ENCODE measurements at regions not wholly inside any gene's neighbourhood (a gene's known extent, or its start where the extent isn't known, plus 50 kb on each side); places are given as distances from the start of the nearest gene placed in this dataset.
"Not testable (repeated sequence)": the region's sequence is repeated elsewhere in the genome, so short reads cannot be mapped to it uniquely, and the experiment has no call there.

DNA sequence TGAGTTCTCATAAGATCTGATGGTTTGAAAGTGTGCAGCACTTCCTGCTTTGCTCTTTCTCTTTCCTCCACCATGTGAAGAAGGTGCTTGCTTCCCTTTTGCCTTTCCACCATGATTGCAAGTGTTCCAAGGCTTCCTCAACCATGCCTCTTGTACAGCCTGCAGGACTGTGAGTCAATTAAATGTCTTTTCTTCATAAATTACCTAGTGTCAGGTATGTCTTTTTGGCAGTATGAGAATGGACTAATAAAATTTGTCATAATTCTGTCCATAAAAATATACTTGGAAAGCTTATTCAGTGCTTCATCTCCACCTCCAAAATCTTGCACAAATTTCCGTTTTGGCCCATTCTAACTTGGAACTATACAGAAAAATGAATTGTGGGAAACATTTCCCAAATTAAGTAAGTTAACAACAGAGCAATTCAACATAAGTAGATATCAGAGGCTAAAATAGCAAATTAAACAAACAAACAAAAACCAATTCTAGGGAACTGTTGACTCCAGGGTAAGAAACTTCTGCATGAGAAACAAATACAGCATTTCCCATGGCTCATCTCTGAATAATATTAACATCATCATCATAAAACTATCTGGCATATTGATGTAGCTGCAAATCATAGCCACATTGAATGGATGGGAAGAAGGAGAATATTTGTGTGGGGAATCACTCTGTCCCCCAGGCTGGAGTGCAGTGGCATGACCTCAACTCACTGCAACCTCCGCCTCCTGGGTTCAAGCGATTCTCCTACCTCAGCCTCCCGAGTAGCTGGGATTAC lies 459.5 kb upstream of the FAR2 start:
- DNase-seq (ENCODE audit: low spot score) = no peak

DNA sequence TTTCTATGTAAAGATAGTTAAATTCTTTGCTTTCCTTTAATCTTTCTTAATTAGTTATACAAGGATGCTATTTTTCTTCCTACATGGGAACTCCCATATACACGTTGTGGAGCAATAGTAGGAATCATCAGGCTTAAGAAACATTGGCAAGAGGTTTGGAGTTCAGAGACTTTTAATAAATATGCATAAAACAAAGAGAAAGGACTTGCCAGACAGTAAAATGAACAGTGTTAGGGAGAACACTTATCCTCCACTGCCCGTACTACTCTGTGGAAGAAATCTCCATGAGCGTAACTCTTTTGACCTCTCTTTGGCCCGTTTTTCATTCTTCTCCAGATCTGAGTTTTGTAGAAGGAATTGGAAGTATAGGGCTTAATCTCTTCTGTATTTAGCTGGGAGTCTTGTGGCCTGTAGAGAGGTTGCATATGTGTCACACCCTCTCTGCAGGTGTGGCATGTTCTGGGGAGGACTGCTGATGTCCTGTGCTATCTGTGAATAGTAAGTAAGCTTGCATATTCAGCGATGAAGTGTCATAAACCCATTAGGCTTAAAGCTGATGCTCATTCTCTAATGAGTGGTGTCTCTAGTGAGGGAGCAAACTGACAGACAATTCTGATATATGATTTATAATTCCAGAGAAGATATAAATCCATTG lies 455.4 kb upstream of the FAR2 start:
- DNase-seq (ENCODE audit: low spot score) = no peak

DNA sequence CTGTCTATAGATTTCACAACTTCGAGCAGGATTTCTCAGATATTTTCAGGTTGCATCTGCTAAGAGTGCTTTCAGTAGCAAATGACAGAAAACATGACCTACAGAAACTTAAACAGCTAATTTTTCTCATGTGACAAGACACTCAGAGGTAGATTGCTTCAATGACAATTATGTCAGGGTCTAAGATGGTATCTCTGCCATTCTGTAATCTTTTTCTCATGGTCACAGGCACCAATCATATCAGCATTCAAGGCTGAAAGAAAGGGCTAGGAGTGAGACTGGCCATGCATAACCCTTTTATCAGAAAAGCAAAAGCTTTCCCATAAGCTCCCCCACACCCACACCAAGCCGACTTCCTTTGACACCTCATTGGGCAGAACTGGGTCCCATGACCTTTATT lies 450.5 kb upstream of the FAR2 start:
- no peak for DNase-seq (ENCODE audit: low spot score)

DNA sequence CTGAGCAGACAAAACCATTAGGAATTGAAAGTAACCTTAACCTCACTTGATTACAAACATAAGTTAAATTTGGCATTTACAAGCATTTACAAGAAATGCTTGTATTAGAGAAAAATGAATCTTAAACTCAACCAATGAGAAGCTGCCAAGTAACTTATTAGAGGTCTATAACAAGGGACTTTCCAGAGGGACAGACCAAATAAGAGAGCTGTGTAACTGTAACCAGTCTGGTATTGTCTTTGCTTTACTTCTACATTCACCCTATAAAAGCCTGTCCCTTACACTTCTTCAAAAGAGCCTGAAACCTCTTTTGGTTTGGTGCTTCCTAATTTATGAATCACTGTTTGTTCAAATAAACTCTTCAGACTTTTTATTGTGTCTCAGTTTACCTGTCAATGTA lies 450.0 kb upstream of the FAR2 start:
- DNase-seq (ENCODE audit: low spot score) = no peak

- no peak for DNase-seq (ENCODE audit: low spot score)
These were observed 448.9 kb upstream of the FAR2 start for GRCh38 chr12:28700161-28700560.

DNA sequence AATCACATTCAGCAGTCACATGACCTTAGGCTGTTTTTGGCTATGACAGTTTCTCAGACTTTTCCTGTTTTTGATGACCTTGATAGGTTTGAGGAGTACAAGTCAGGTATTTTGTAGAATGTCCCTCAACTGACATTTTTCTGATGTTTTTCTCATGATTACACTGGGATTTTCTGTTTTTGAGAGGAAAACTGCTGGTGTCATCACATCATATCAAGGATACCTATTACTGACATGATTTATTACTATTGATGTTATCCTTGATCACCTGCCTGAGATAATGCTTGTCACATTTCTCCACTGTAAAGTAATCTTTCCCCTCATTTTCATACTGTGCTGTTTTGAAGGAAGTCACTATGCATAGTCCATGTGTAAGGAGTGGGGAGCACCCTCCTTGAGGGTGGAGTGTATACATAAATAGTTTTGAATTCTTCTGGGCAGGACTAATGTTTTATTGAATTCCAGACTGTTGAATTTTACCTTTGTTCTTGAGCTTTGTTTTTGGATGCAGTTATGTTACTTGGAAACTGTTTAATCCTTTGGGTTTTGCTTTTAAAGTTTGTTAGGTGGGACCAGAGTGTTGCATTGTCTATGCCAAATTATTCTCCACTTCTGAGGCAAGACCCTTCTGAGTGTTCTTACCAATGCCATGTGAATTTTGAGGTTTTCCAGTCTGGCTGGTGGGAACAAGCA lies 444.5 kb upstream of the FAR2 start:
- DNase-seq (ENCODE audit: low spot score) = no peak

DNA sequence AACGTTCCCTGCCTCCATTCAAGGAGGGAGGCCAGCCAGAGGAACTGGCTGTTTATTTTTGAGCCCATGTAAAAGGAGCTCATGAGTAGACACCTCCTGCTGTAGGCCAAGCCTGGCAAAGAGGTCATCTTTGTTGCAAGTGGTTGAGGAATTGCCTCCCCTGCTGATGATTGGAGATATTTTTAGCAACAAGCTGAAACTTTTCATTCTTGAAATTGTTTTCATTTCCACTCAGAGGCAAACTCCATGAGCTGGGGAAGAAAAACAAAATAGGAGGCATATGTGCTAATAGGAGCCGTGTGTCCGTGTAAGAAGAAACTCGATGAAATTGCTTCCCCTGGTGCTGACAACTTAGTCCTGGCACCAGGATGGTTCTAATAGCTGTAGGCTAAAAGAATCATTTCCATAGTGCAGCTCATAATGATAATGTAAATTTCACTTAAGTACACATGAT lies 440.1 kb upstream of the FAR2 start:
- no peak for DNase-seq (ENCODE audit: low spot score)

DNA sequence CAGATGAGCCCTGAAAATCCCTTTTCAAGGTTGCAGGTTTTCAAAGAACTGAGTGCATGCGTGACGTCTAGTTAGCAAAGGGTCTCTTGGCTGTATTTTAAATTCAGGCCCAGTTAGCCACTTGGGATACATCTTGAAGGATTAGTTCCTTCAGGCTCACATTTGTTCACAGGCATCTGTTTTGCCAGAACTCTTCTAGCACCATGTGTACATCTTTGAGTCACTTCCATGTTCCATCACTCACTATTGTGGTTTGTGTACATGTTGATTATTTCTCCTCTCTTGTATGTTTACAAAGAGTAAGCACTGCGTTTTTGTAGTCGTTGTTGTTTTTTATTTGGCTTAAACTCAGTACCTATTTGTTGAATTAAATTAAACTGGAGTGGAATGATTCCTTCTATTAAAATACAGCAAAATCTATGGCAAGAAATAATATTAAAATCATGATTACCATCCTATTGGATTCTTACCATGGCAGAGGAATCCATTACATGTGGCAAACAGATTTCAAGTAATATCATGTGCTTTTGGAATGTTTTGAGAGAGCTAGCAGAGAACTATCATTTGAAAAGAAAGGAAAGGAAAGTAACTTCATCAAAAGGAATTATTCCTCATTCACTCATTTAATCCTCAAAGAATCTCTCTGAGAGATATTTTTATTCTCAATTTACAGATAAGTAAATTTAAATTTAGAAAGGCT lies 438.9 kb upstream of the FAR2 start:
- no peak for DNase-seq (ENCODE audit: low spot score)

GRCh38 chr12:28710882-28711281 lies 438.2 kb upstream of the FAR2 start:
- DNase-seq (ENCODE audit: low spot score) = peak; percentile 9

GRCh38 chr12:28711421-28711820 lies 437.7 kb upstream of the FAR2 start:
- no peak for DNase-seq (ENCODE audit: low spot score)

- DNase-seq (ENCODE audit: low spot score) = peak; percentile 52
These were observed 406.3 kb upstream of the FAR2 start for GRCh38 chr12:28742791-28743190.

DNA sequence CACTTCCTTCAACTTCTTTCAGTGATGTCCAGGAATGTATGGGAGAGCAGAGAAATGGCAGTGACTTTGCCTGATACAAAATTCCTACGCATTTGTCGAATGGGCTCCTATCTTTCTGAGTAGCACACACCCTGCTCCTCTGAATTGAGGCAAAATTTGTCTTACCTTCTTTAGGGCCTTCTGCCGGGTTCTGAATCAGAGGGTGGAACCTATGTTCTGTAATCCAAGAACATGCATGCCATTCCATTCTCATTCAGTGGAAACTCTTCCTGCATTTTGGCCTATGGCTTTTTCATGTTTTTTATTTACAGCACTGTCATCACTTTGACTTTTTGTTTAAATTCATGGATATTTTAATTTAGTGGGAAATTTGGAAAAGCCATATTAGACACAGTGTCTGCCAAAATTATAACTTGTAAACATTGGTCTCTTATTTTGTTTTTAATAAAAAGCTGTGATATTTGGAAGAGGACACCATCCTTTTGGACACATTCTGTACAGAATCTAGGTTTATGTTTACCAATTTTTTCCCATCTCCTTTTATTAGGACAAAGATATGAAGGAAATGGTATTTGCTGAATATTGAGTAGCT lies 402.2 kb upstream of the FAR2 start:
- no peak for DNase-seq (ENCODE audit: low spot score)

DNA sequence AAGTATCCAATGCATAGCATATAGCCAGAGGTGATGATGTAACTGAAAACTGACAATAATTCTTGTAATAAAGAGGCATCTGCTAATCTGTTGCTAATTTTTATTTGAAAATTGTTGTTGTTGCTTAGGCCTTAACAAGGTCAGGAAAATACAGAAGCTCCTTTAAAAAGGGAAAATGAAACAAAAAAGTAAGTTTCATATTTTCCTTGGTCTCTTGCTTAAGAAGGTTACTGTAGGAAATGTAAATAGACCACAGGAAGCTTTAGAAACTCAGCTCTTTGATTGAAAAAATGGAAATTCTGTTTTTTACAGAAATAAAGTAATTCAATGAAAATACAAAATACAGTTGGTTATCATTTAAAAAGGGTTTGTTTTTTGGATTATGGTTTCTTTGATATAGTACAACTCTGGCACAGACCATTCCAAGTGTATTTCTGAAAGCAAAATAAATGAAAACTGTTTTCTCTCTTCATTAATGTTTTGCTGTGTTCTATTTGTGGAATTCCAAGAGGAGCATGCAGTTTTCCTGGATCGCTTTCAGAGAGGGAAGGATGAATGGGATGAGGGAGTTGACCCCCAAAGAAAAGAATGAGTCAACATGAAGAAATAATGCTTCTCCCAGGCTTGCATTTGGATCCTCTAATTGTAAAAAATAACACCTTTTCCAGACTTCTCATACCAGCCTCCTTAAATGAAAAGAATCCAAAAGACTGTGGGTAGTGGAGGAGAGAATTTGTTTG lies 398.0 kb upstream of the FAR2 start:
- DNase-seq (ENCODE audit: low spot score) = no peak

DNA sequence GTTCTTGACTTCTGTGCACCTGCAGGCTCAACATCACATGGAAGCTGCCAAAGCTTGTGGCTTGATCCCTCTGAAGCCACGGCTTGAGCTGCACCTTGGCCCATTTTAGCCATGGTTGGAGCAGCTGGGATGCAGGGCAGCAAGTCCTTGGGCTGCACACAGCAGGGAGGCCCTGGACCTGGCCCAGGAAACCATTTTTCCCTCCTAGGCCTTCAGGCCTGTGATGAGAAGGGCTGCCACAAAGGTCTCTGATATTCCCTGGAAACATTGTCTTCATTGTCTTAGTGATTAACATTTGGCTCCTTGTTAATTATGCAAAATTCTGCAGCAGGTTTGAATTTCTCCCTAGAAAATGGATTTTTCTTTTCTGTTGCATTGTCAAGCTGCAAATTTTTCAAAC lies 394.1 kb upstream of the FAR2 start:
- no peak for DNase-seq (ENCODE audit: low spot score)

DNA sequence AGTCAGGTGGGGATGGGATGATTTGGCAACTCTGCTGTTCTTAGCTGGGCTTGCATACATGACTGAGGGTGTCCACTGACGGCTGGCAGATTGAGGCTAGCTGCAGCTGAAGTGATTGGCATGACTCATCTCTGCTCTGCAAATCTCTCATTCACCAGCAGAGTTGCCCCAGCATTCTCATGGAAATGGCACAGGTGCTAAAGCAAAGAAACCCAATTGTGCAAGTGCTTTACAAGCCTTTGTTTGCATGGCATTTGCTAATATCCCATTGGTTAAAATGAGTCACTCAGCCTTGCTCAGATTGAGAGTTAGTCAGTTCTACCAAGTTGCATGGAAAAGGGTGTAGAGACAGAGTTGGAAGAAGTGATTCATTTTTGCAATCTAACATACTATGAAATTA lies 389.7 kb upstream of the FAR2 start:
- peak; percentile 49 for DNase-seq (ENCODE audit: low spot score)

DNA sequence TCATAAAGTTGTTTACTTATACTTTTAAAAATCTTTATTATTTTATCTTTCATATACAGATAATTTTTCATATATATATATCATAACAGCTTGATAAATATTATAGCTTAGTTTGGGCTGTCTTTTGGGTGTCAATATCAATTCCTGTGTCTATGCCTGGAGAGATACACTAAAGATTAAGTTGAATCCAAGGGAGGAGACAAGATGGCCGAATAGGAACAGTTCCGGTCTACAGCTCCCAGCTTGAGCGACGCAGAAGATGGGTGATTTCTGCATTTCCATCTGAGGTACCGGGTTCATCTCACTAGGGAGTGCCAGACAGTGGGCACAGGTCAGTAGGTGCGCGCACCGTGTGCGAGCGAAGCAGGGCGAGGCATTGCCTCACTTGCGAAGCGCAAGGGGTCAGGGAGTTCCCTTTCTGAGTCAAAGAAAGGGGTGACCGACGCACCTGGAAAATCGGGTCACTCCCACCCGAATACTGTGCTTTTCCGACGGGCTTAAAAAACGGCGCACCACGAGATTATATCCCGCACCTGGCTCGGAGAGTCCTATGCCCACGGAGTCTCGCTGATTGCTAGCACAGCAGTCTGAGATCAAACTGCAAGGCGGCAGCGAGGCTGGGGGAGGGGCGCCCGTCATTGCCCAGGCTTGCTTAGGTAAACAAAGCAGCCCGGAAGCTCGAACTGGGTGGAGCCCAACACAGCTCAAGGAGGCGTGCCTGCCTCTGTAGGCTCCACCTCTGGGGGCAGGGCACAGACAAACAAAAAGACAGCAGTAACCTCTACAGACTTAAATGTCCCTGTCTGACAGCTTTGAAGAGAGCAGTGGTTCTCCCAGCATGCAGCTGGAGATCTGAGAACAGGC lies 388.8 kb upstream of the FAR2 start:
- DNase-seq (ENCODE audit: low spot score) = not testable (repeated sequence)

GRCh38 chr12:28761897-28762296 lies 387.2 kb upstream of the FAR2 start:
- not testable (repeated sequence) for DNase-seq (ENCODE audit: low spot score)

DNA sequence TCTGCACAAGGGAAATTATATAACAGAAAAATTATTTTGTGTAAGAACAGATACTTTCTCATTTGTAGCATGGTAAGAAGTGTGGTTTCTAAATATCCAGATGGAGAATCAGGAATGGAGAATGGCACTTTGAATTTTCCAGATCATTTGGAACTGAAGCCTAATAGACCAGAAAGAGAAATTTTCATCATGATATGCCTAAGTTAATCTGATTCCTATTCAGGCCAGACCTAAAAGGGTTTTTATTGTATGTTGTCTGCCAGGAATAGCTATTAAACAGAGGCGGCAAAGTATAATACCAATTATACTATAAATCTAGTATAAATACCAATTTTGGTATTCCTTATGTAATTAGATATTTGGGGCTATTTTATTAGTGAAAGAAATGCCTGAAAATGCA lies 382.7 kb upstream of the FAR2 start:
- no peak for DNase-seq (ENCODE audit: low spot score)

GRCh38 chr12:28767836-28768348 lies 381.2 kb upstream of the FAR2 start:
- DNase-seq (ENCODE audit: low spot score) = no peak

DNA sequence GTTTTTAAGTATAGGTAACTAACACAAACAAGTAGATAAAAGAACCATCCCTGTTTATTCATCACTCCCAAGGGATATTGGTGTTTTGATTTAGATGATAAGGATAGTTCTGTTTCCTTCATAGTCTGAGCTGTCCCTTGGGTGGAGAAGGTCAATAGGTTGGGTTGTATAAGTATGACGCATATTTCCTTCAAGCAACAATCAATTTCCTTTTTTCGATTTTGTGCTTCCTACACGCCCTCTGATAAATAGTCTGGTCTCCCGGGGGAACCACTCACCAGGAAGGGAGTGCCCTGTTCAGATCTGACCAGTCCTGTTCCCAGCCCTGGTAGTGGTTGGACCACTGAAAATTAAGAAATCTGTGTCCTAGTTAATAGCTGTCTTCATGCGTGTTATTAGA lies 378.8 kb upstream of the FAR2 start:
- DNase-seq (ENCODE audit: low spot score) = no peak
